ENCODE measurements at regions not wholly inside any gene's neighbourhood (a gene's known extent, or its start where the extent isn't known, plus 50 kb on each side); places are given as distances from the start of the nearest gene placed in this dataset.
A peak's percentile ranks its signal among the peaks of the same experiment; 100 is the strongest.
"Not testable (repeated sequence)": the region's sequence is repeated elsewhere in the genome, so short reads cannot be mapped to it uniquely, and the experiment has no call there.

GRCh38 chrX:8018934-8019333 is 91.7 kb upstream of the PNPLA4 start:
- no peak for DNase-seq

DNA sequence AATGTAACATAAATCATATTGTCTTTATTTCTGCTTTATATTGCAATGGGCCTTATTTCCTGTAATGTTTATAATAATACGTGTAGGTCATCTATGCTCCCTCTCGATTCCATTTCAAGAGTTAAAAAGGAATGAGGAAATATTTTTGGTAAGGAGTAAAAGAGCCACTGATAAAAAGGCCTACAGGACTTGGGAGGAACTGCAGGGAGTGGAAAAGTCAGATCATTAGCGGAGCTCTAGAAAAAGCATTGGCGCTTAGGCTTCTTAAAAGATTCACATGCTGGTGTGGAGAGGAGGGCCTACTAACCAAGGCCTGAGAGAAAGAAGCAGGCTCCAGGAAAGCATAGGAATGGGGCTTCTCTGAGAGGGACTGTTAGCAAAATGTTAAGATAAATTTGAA is 82.9 kb upstream of the PNPLA4 start:
- DNase-seq, result no peak

GRCh38 chrX:8005678-8006347 is 78.6 kb upstream of the PNPLA4 start:
- DNase-seq, result no peak

DNA sequence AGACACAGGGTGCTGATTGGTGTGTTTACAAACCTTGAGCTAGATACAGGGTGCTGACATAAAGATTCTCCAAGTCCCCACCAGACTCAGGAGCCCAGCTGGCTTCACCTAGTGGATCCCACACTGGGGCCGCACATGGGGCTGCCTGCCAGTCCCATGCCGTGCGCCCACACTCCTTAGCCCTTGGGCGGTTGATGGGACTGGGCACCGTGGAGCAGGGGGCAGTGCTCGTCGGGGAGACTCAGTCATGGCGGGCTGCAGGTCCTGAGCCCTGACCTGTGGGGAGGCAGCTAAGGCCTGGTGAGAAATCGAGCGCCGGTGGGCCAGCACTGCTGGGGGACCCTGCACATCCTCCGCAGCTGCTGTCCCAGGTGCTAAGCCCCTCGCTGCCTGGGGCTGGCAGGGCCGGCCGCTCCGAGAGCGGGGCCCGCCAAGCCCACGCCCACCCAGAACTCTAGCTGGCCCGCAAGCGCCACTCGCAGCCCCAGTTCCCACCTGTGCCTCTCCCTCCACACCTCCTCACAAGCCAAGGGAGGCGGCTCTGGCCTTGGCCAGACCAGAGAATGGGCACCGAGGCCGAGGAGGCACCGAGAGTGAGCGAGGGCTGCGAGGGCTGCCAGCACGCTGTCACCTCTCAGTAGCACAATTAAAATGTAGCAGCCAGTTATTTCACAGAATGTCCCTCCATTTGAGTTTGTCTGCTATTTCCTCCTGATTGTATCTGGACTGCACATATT is 76.1 kb upstream of the PNPLA4 start:
- no peak for DNase-seq

GRCh38 chrX:7996851-7997250 is 69.6 kb upstream of the PNPLA4 start:
- DNase-seq, result no peak

- peak; percentile 48 for DNase-seq
Measured at GRCh38 chrX:7996414-7996813, 69.2 kb upstream of the PNPLA4 start.

DNA sequence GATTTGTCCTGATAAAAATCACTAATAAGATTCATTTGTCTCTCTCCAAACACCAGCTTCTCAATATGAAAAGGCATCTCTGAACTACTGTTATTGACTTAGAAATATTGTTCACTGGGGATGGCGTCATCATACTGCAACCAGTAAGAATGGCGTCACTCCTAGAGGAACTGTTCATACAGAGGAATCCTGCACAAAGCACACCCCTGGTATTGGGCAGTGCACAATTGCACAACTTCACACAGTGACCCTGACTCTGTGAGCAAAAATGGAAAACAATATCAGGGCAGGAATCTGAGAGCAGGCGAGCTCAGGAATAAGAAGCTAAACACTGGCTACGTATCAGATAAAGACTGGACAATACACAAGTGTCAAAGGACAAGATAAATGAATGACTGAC is 66.7 kb upstream of the PNPLA4 start:
- no peak for DNase-seq

DNA sequence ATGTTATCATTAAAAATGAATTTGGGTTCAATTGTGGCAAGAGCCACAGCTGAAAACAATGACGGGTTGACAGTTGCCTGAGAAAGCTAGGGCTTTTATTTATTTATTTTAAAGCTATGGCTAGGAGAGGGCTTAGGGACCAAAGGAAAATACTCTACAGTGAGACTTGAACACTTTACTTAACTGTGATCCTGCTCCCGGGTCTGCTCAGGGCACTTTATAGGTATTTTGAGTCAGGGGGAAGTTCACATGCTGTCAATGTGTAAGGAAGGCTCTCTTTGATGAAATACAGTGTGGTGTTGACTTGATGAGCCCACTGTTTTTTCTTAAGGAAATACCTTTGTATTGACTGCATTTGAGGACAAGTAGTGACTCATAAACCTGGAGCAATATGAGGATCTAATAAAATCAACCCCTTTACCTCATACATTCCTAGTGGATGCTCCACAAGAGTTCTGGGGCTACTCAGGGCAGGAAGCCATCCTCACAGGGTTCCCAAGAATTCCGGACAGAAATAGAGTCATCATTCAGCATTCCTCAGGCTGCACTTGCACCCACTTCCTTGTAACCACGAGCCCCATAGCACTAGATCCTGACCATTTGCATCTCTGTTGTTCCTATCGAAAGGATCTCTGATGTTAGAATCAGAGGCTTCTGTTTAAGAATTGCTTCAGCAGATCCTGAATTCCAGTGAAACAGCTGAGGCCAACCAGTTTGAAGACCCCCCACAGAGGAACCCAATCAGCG is 61.0 kb upstream of the PNPLA4 start:
- DNase-seq, result not testable (repeated sequence)

DNA sequence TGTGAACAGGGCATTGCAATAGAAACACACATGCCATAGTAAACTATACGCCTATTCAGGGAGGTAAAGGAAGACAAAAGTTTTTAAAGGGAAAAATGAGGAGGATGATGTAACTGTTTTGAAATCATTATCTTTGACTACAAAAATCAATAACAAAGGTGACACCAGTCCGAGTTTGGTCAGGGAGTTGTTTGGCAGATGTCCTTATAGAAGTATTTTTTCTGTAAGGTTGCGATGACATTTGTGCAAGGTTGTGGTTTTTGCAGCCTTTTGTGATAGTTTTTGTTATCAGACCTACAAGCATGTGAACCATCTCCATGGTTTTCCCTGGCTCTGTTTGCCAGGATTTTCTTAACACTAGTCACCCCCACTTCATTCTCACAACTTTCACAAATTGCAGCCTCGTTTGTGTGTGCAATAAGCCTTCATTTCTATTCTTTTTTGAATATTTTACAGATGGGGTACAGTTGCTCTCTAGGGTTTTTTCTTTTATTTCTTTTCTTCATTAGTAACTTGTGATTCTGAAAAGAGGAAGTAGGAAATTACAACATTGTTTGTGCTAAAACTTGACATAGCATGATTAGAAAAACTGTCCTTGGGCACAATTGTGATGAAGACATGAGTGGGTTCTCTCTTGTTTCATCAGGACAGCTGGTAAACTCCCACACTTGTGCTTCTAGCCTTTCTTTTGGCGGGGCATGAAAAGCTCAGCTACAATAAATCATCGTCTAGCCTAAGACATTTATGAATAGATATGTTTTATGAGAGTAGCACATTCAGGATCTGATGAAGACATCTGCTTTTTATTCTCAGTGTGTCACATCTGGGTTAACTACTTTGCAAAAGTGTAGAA is 60.2 kb upstream of the PNPLA4 start:
- DNase-seq, result no peak

DNA sequence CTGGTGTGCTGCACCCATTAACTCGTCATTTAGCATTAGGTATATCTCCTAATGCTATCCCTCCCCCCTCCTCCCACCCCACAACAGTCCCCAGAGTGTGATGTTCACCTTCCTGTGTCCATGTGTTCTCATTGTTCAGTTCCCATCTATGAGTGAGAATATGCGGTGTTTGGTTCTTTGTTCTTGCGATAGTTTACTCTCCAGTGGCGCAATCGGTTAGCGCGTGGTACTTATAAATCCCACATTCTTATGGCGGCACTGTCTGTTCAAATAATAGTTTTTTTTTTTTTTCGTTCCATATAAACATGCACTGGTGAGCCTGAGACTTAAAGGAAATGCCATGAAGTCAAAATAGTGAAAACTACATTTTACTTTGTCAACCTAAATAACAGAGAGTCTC is 59.5 kb upstream of the PNPLA4 start:
- not testable (repeated sequence) for DNase-seq

GRCh38 chrX:7985568-7985967 is 58.4 kb upstream of the PNPLA4 start:
- DNase-seq, result no peak

- DNase-seq, result no peak
Measured at GRCh38 chrX:7983581-7983980, 56.4 kb upstream of the PNPLA4 start.

Data from CD4-positive, alpha-beta T cell treated with Interleukin-6 for 4 hours (primary cell).